Neural cell (in vitro differentiated cells): ENCODE measurements at regions not wholly inside any gene's neighbourhood (a gene's known extent, or its start where the extent isn't known, plus 50 kb on each side); places are given as distances from the start of the nearest gene placed in this dataset.
"Not testable (repeated sequence)": the region's sequence is repeated elsewhere in the genome, so short reads cannot be mapped to it uniquely, and the experiment has no call there.

Source experiments
- H2AFZ ChIP-seq: fragments of 200-600, 300-800 bp; sonication (generic), shearing (Covaris generic); 2 replicates; pipeline ENCODE4 v1.6.0; 2014; ENCODE audit warnings: low read depth, mild to moderate bottlenecking, antibody characterized with exemption, low read length, moderate library complexity
- H3F3A ChIP-seq: fragments of 200-600 bp; shearing (Covaris generic); 2 replicates; pipeline ENCODE4 v1.6.1; 2016; ENCODE audit warnings: mild to moderate bottlenecking, moderate library complexity, mixed read lengths, antibody characterized with exemption, low read length; ENCODE audit not compliant: insufficient read depth, poor library complexity, severe bottlenecking
- H3K27ac ChIP-seq: fragments of 200-600, 300-800 bp; sonication (generic), shearing (Covaris generic); 2 replicates; pipeline ENCODE4 v1.5.1; 2014; ENCODE audit warnings: mild to moderate bottlenecking, low read length, moderate library complexity
- H3K27me3 ChIP-seq: fragments of 300-800, 200-600 bp; sonication (generic), shearing (Covaris generic); 2 replicates; pipeline ENCODE4 v1.6.0; 2014; ENCODE audit warnings: mild to moderate bottlenecking, low read depth, low read length, moderate library complexity; ENCODE audit not compliant: insufficient read depth
- H3K36me3 ChIP-seq: fragments of 300-800, 200-600 bp; sonication (generic), shearing (Covaris generic); 2 replicates; pipeline ENCODE4 v1.5.1; 2014; ENCODE audit warnings: mild to moderate bottlenecking, antibody characterized with exemption, low read length, moderate library complexity; ENCODE audit not compliant: insufficient read depth
- H3K4me2 ChIP-seq: fragments of 300-800, 200-600 bp; sonication (generic), shearing (Covaris generic); 2 replicates; pipeline ENCODE4 v1.6.0; 2014; ENCODE audit warnings: mild to moderate bottlenecking, low read length
- H3K4me3 ChIP-seq: fragments of 300-800, 200-600 bp; sonication (generic), shearing (Covaris generic); 2 replicates; pipeline ENCODE4 v1.5.1; 2014; ENCODE audit warnings: mild to moderate bottlenecking, low read length, moderate library complexity
- H3K79me2 ChIP-seq: fragments of 200-600 bp; shearing (Covaris generic); replicated peaks from 2 replicates; pipeline ENCODE4 v1.6.0; 2014; ENCODE audit warnings: mild to moderate bottlenecking, low read length, moderate library complexity; ENCODE audit not compliant: insufficient read depth
- H3K9ac ChIP-seq: fragments of 300-800, 200-600 bp; sonication (generic), shearing (Covaris generic); 2 replicates; pipeline ENCODE4 v1.6.1; 2016; ENCODE audit warnings: mild to moderate bottlenecking, low read length, mixed read lengths
- H3K9me2 ChIP-seq: fragments of 200-600 bp; shearing (Covaris generic); 2 replicates; pipeline ENCODE4 v1.6.1; 2016; ENCODE audit warnings: mild to moderate bottlenecking, low read length, mixed read lengths; ENCODE audit not compliant: insufficient read depth
- H3K9me3 ChIP-seq: fragments of 200-600, 300-800 bp; sonication (generic), shearing (Covaris generic); 2 replicates; pipeline ENCODE4 v1.6.1; 2016; ENCODE audit warnings: mild to moderate bottlenecking, mixed run types, low read length, moderate library complexity, mixed read lengths
- H4K20me1 ChIP-seq: fragments of 200-600 bp; shearing (Covaris generic); 2 replicates; pipeline ENCODE4 v1.6.1; 2016; ENCODE audit warnings: mild to moderate bottlenecking, mixed run types; ENCODE audit not compliant: insufficient read depth
- CTCF ChIP-seq: fragments of 450-650 bp; IDR thresholded peaks from 2 replicates; pipeline ENCODE4 v1.5.1; 2014; ENCODE audit warnings: antibody characterized with exemption, mild to moderate bottlenecking, moderate library complexity; ENCODE audit not compliant: poor library complexity, severe bottlenecking
- EP300 ChIP-seq: fragments of 450-650 bp; conservative IDR thresholded peaks from 2 replicates; pipeline ENCODE4 v1.6.1; 2014; ENCODE audit warnings: antibody characterized with exemption, mild to moderate bottlenecking, moderate library complexity; ENCODE audit not compliant: poor library complexity, severe bottlenecking
- EZH2 ChIP-seq: fragments of 200-600, 300-800 bp; shearing (Covaris generic), sonication (generic); IDR thresholded peaks from 2 replicates; pipeline ENCODE4 v1.6.1; 2014; ENCODE audit warnings: antibody characterized with exemption, low read length, borderline replicate concordance, mild to moderate bottlenecking; ENCODE audit not compliant: insufficient read depth, poor library complexity, severe bottlenecking
- MXI1 ChIP-seq: fragments of 450-650 bp; conservative IDR thresholded peaks from 2 replicates; pipeline ENCODE4 v1.6.1; 2014; ENCODE audit warnings: antibody characterized with exemption, mild to moderate bottlenecking; ENCODE audit not compliant: poor library complexity, severe bottlenecking
- POLR2AphosphoS5 ChIP-seq: IDR thresholded peaks from 2 replicates; pipeline ENCODE4 v1.6.1; 2012
- RAD21 ChIP-seq: fragments of 450-650 bp; conservative IDR thresholded peaks from 2 replicates; pipeline ENCODE4 v1.6.1; 2014; ENCODE audit warnings: antibody characterized with exemption, mild to moderate bottlenecking, moderate library complexity
- REST ChIP-seq: IDR thresholded peaks from 2 replicates; pipeline ENCODE4 v1.6.1; 2012; ENCODE audit warnings: borderline replicate concordance
- SMC3 ChIP-seq: fragments of 450-650 bp; conservative IDR thresholded peaks from 2 replicates; pipeline ENCODE4 v1.6.1; 2014; ENCODE audit warnings: antibody characterized with exemption, mild to moderate bottlenecking, moderate library complexity; ENCODE audit not compliant: poor library complexity
- TAF1 ChIP-seq: IDR thresholded peaks from 2 replicates; pipeline ENCODE4 v1.6.1; 2012; ENCODE audit warnings: low read depth

GRCh38 chr14:43135877-43136411, 1371.1 kb downstream of the FSCB start:
- Histone ChIP-seq H3K9me3 (no peaks in the 10 kb centered on the region), H3K27ac (no peak overlapping the region), H3K4me3 (no peak overlapping the region), H3K27me3 (no peaks in the 10 kb centered on the region), H3K36me3 (no peaks in the 10 kb centered on the region), H3K79me2 (no peaks in the 10 kb centered on the region), H4K20me1 (no peaks in the 10 kb centered on the region), H3K9ac (no peak overlapping the region), H3K9me2 (no peaks in the 10 kb centered on the region), H2AFZ (no peak overlapping the region), H3F3A (no peaks in the 10 kb centered on the region), H3K4me2 (no peak overlapping the region)
- TF ChIP-seq EZH2 (no peak), SMC3 (no peak), EP300 (no peak), CTCF (no peak), RAD21 (no peak), TAF1 (no peak), POLR2AphosphoS5 (no peak), MXI1 (no peak), REST (no peak)

GRCh38 chr14:43132441-43132840, 1374.6 kb downstream of the FSCB start:
- H4K20me1 ChIP-seq = no peaks in the 10 kb centered on the region
- no peaks in the 10 kb centered on the region for H3K27me3 ChIP-seq
- H3K9me2 ChIP-seq = no peaks in the 10 kb centered on the region
- no peaks in the 10 kb centered on the region for H3K79me2 ChIP-seq
- H3K9ac ChIP-seq = no peak overlapping the region
- H3F3A ChIP-seq = no peaks in the 10 kb centered on the region
- H3K4me2 ChIP-seq = no peak overlapping the region
- H3K36me3 ChIP-seq = no peaks in the 10 kb centered on the region
- no peaks in the 10 kb centered on the region for H3K9me3 ChIP-seq
- H3K27ac ChIP-seq = no peak overlapping the region
- TF ChIP-seq CTCF = no peak
- TF ChIP-seq MXI1 = no peak
- no peak for TF ChIP-seq TAF1
- no peak for TF ChIP-seq RAD21
- TF ChIP-seq SMC3 = no peak
- TF ChIP-seq EZH2 = no peak
- no peak for TF ChIP-seq POLR2AphosphoS5
- TF ChIP-seq REST = no peak
- TF ChIP-seq EP300 = no peak
- H2AFZ ChIP-seq = no peak overlapping the region
- no peak overlapping the region for H3K4me3 ChIP-seq

- H3K4me3 ChIP-seq, H3F3A ChIP-seq, H3K27ac ChIP-seq, H3K79me2 ChIP-seq, H3K9ac ChIP-seq, H3K27me3 ChIP-seq, H2AFZ ChIP-seq, H3K36me3 ChIP-seq, H3K9me3 ChIP-seq, H3K4me2 ChIP-seq, H3K9me2 ChIP-seq, H4K20me1 ChIP-seq: not testable (repeated sequence)
Observed at GRCh38 chr14:43128429-43128828, 1378.7 kb downstream of the FSCB start.
